IMR-90 (cell line): ENCODE measurements at regions not wholly inside any gene's neighbourhood (a gene's known extent, or its start where the extent isn't known, plus 50 kb on each side); places are given as distances from the start of the nearest gene placed in this dataset.

Source experiments
- ATAC-seq: fragments of 200-7000 bp; cut with Tn5 transposase; 2 replicates; pipeline ENCODE4 v1.9.1; 2020; ENCODE audit warnings: low read depth, mild to moderate bottlenecking, moderate library complexity
- BruUV-seq: library from RNA; stranded (reverse); fragments of 400-500 nt; replicated peaks from 2 replicates; lab custom pipeline; 2021; lab: Mats Ljungman, UMichigan
- CTCF ChIA-PET: fragments of 300-600 bp; formaldehyde crosslinking; extraction: SDS; loops from one replicate; lab custom pipeline; 2021; ENCODE audit warnings: antibody characterized with exemption; lab: Yijun Ruan, JAX
- POLR2A ChIA-PET: fragments of 300-600 bp; sonication (Branson Sonifier 250); formaldehyde crosslinking; loops from one replicate; lab custom pipeline; 2022; ENCODE audit warnings: antibody characterized with exemption; ENCODE audit not compliant: unreplicated experiment; lab: Charles Lee
- DNase-seq: peaks from one replicate; pipeline ENCODE4 v3.0.0; 2013
- H2AFZ ChIP-seq: replicated peaks from 2 replicates; pipeline ENCODE3; 2013; ENCODE audit warnings: low read length, mild to moderate bottlenecking; ENCODE audit not compliant: poor library complexity
- H2AK5ac ChIP-seq: 2 replicates; pipeline ENCODE4 v1.6.1; 2013; ENCODE audit warnings: low read depth, low read length, inconsistent platforms
- H2AK9ac ChIP-seq: replicated peaks from 2 replicates; pipeline ENCODE3; 2013; ENCODE audit warnings: mild to moderate bottlenecking, low read depth, low read length, moderate library complexity; ENCODE audit not compliant: poor library complexity
- H2BK120ac ChIP-seq: 2 replicates; pipeline ENCODE4 v1.6.1; 2013; ENCODE audit warnings: low read depth, low read length, inconsistent platforms
- H2BK15ac ChIP-seq: 3 replicates; pipeline ENCODE4 v1.6.1; 2013; ENCODE audit warnings: low read depth, low read length, inconsistent platforms
- H2BK20ac ChIP-seq: 2 replicates; pipeline ENCODE4 v1.6.1; 2013; ENCODE audit warnings: low read depth, mild to moderate bottlenecking, inconsistent platforms, low read length, moderate library complexity
- H2BK5ac ChIP-seq: 2 replicates; pipeline ENCODE4 v1.6.1; 2013; ENCODE audit warnings: mild to moderate bottlenecking, low read depth, low read length, inconsistent platforms; ENCODE audit not compliant: poor library complexity, severe bottlenecking
- H3K14ac ChIP-seq: replicated peaks from 2 replicates; pipeline ENCODE4 v1.6.1; 2013; ENCODE audit warnings: low read depth, low read length, inconsistent platforms
- H3K18ac ChIP-seq: 2 replicates; pipeline ENCODE4 v1.6.1; 2013; ENCODE audit warnings: low read depth, low read length, control low read depth
- H3K23ac ChIP-seq: 2 replicates; pipeline ENCODE4 v1.6.1; 2013; ENCODE audit warnings: low read depth, low read length, inconsistent platforms
- H3K27ac ChIP-seq: 2 replicates; pipeline ENCODE4 v1.5.1; 2013; ENCODE audit warnings: mild to moderate bottlenecking, control low read depth, low read length; ENCODE audit not compliant: insufficient read depth
- H3K27me3 ChIP-seq: 2 replicates; pipeline ENCODE4 v1.6.1; 2013; ENCODE audit warnings: low read length; ENCODE audit not compliant: control insufficient read depth, insufficient read depth
- H3K36me3 ChIP-seq: 2 replicates; pipeline ENCODE4 v1.6.1; 2013; ENCODE audit warnings: low read length, mixed read lengths; ENCODE audit not compliant: control insufficient read depth, insufficient read depth
- H3K4ac ChIP-seq: 2 replicates; pipeline ENCODE4 v1.6.1; 2013; ENCODE audit warnings: low read depth, low read length, inconsistent platforms
- H3K4me1 ChIP-seq: 2 replicates; pipeline ENCODE4 v1.6.1; 2013; ENCODE audit warnings: low read length, mixed read lengths; ENCODE audit not compliant: control insufficient read depth, insufficient read depth
- H3K4me2 ChIP-seq: 2 replicates; pipeline ENCODE4 v1.6.1; 2013; ENCODE audit warnings: low read depth, mild to moderate bottlenecking, control low read depth, low read length, moderate library complexity
- H3K4me3 ChIP-seq: 2 replicates; pipeline ENCODE4 v1.5.1; 2013; ENCODE audit warnings: low read depth, mild to moderate bottlenecking, control low read depth, low read length, moderate library complexity; ENCODE audit not compliant: insufficient read depth
- H3K56ac ChIP-seq: 2 replicates; pipeline ENCODE4 v1.6.1; 2013; ENCODE audit warnings: low read length, inconsistent platforms; ENCODE audit not compliant: insufficient read depth; ENCODE audit errors: extremely low read depth
- H3K79me1 ChIP-seq, 2 experiments: 2 replicates each; pipeline ENCODE4 v1.6.1; 2013; ENCODE audit warnings: low read length in 2 of 2, inconsistent platforms in 1 of 2, low read depth in 1 of 2
- H3K9ac ChIP-seq: 2 replicates; pipeline ENCODE4 v1.6.1; 2013; ENCODE audit warnings: low read depth, low read length, control low read depth
- H3K9me1 ChIP-seq: 2 replicates; pipeline ENCODE4 v1.6.1; 2013; ENCODE audit warnings: low read length, inconsistent platforms; ENCODE audit not compliant: insufficient read depth
- H3K9me3 ChIP-seq: 2 replicates; pipeline ENCODE4 v1.6.1; 2013; ENCODE audit warnings: low read length; ENCODE audit not compliant: control insufficient read depth, insufficient read depth
- H4K20me1 ChIP-seq: 2 replicates; pipeline ENCODE4 v1.6.1; 2013; ENCODE audit warnings: low read length, inconsistent platforms; ENCODE audit not compliant: insufficient read depth
- H4K5ac ChIP-seq: 2 replicates; pipeline ENCODE4 v1.6.1; 2013; ENCODE audit warnings: mild to moderate bottlenecking, low read depth, low read length, control low read depth
- H4K8ac ChIP-seq, 2 experiments: 2 replicates each; pipeline ENCODE4 v1.6.1; 2013; ENCODE audit warnings: low read depth in 2 of 2, low read length in 2 of 2, control low read depth in 1 of 2, inconsistent platforms in 1 of 2
- H4K91ac ChIP-seq: 2 replicates; pipeline ENCODE4 v1.6.1; 2013; ENCODE audit warnings: low read depth, low read length, inconsistent platforms; ENCODE audit not compliant: insufficient read depth
- CHD1 ChIP-seq: IDR thresholded peaks from 2 replicates; pipeline ENCODE4 v1.6.1; 2012; ENCODE audit warnings: low read depth, low read length, improper control_type of control experiment
- FOS ChIP-seq: fragments of 150-350 bp; IDR thresholded peaks from 2 replicates; pipeline ENCODE4 v1.6.1; 2016; ENCODE audit warnings: low read depth, low read length
- RCOR1 ChIP-seq: IDR thresholded peaks from 2 replicates; pipeline ENCODE4 v1.6.1; 2012; ENCODE audit warnings: mild to moderate bottlenecking, low read length, improper control_type of control experiment; ENCODE audit not compliant: insufficient replicate concordance
- RFX5 ChIP-seq: IDR thresholded peaks from 2 replicates; pipeline ENCODE4 v1.8.0; 2012; ENCODE audit warnings: low read depth, mild to moderate bottlenecking, low read length, moderate library complexity
- USF2 ChIP-seq: fragments of 150-350 bp; IDR thresholded peaks from 2 replicates; pipeline ENCODE4 v1.6.1; 2017; ENCODE audit warnings: mild to moderate bottlenecking, antibody characterized with exemption, low read length, low read depth
- WGBS, 2 experiments: methylation state at CpG; one replicate each; pipeline versions ENCODE4 v1.1.5 to v1.1.7; 2013; ENCODE audit warnings: missing lambda C conversion rate in 2 of 2; ENCODE audit not compliant: insufficient read length in 1 of 2; ENCODE audit errors: extremely low coverage in 2 of 2; 5-methylcytosine and 5-hydroxymethylcytosine counted together
- dilution Hi-C: fragments of 300-500 bp; cut with HindIII; formaldehyde crosslinking; loops from one replicate; pipeline ENCODE4 v1.14.3; 2018; ENCODE audit warnings: low sequenced_read_pairs; ENCODE audit not compliant: unreplicated experiment
- in situ Hi-C: fragments of 300-500 bp; cut with MboI; formaldehyde crosslinking; loops from 3 replicates; pipeline ENCODE4 v1.14.3; 2019; ENCODE audit warnings: low sequenced_read_pairs, inconsistent platforms, mixed read lengths
- intact Hi-C: fragments of 100-400 bp; cut with micrococcal nuclease; formaldehyde crosslinking; loops from 2 replicates; pipeline ENCODE4 v1.10.0; 2022

- TF ChIP-seq CHD1, result no peak
Measured at GRCh38 chr17:34714475-34715410, 135.4 kb downstream of the TMEM132E start (continued).

GRCh38 chr17:34713687-34714086 lies 134.3 kb downstream of the TMEM132E start:
- Histone ChIP-seq H3K4me3 (no peak overlapping the region), H3K23ac (no peak overlapping the region), H2AFZ (no peak overlapping the region), H3K9me3 (no peaks in the 10 kb centered on the region), H2AK9ac (no peak overlapping the region), H3K27me3 (no peaks in the 10 kb centered on the region), H3K56ac (no peak overlapping the region), H3K14ac (no peak overlapping the region), H2BK20ac (no peak overlapping the region), H2AK5ac (no peak overlapping the region), H3K9ac (no peak overlapping the region), H3K4me2 (no peak overlapping the region), H3K4ac (no peak overlapping the region), H3K36me3 (no peaks in the 10 kb centered on the region), H3K27ac (no peak overlapping the region), H3K79me1 (no peaks in the 10 kb centered on the region), H2BK120ac (no peak overlapping the region), H3K9me1 (no peaks in the 10 kb centered on the region), H4K5ac (no peak overlapping the region), H4K8ac (no peak overlapping the region), H3K4me1 (no peaks in the 10 kb centered on the region), H2BK5ac (no peak overlapping the region), H4K91ac (no peak overlapping the region), H4K20me1 (no peaks in the 10 kb centered on the region; the same call in 1 of the 2 replicates), H3K18ac (no peak overlapping the region), H2BK15ac (no peak overlapping the region)
- ChIA-PET CTCF (no interaction called here), POLR2A (no interaction called here)
- no CpG with 5 or more reads among the region's 1 CpG for WGBS, 2 experiments
- intact Hi-C loops, result no loop called here
- in situ Hi-C loops, result no loop called here
- TF ChIP-seq RFX5, result no peak
- TF ChIP-seq USF2, result no peak
- TF ChIP-seq FOS, result no peak
- TF ChIP-seq RCOR1, result no peak
- dilution Hi-C loops, result no loop called here
- ATAC-seq, result no peak
- no peak for DNase-seq
- BruUV-seq, result no TSS peak
